Sigmoid colon (tissue), 4 donors: ENCODE measurements at regions not wholly inside any gene's neighbourhood (a gene's known extent, or its start where the extent isn't known, plus 50 kb on each side); places are given as distances from the start of the nearest gene placed in this dataset.

Experiments used
- POLR2A ChIP-seq, 2 donors: fragments of 450-650 bp; IDR thresholded peaks; one replicate each; pipeline ENCODE4 v1.6.1; 2016; ENCODE audit warnings: antibody characterized with exemption in 2 of 2, mild to moderate bottlenecking in 2 of 2, moderate library complexity in 2 of 2
- POLR2AphosphoS5 ChIP-seq, 4 donors: sonication (generic); formaldehyde crosslinking; IDR thresholded peaks; one replicate each; pipeline ENCODE4 v1.6.1; 2017; ENCODE audit warnings: antibody characterized with exemption in 4 of 4
- TF ChIP-seq, protein P1 (sequence below), 4 experiments: fragments of 450-650 bp in 3 of 4; fragments of 200-600 bp in 1 of 4; IDR thresholded peaks; one replicate each; pipeline ENCODE4 v1.5.1; 2016 to 2019; ENCODE audit warnings: antibody characterized with exemption in 4 of 4, mild to moderate bottlenecking in 3 of 4, moderate library complexity in 2 of 4

- TF ChIP-seq, protein P1, sequence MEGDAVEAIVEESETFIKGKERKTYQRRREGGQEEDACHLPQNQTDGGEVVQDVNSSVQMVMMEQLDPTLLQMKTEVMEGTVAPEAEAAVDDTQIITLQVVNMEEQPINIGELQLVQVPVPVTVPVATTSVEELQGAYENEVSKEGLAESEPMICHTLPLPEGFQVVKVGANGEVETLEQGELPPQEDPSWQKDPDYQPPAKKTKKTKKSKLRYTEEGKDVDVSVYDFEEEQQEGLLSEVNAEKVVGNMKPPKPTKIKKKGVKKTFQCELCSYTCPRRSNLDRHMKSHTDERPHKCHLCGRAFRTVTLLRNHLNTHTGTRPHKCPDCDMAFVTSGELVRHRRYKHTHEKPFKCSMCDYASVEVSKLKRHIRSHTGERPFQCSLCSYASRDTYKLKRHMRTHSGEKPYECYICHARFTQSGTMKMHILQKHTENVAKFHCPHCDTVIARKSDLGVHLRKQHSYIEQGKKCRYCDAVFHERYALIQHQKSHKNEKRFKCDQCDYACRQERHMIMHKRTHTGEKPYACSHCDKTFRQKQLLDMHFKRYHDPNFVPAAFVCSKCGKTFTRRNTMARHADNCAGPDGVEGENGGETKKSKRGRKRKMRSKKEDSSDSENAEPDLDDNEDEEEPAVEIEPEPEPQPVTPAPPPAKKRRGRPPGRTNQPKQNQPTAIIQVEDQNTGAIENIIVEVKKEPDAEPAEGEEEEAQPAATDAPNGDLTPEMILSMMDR (IDR thresholded peaks at IDR 0.05): no peak
- TF ChIP-seq POLR2A (IDR thresholded peaks at IDR 0.05) (no peak), POLR2AphosphoS5 (IDR thresholded peaks at IDR 0.05) (no peak)
These were observed 147.9 kb downstream of the RPS24 start for GRCh38 chr10:78181381-78182055.
